WTC11 (cell line): ENCODE measurements at regions not wholly inside any gene's neighbourhood (a gene's known extent, or its start where the extent isn't known, plus 50 kb on each side); places are given as distances from the start of the nearest gene placed in this dataset.
"Not testable (repeated sequence)": the region's sequence is repeated elsewhere in the genome, so short reads cannot be mapped to it uniquely, and the experiment has no call there.

Experiments used
- ATAC-seq: fragments of 200-7000 bp; cut with Tn5 transposase; 2 replicates; pipeline ENCODE4 v1.10.0; 2021; ENCODE audit warnings: mild to moderate bottlenecking, moderate library complexity
- CTCF ChIA-PET: fragments of 300-600 bp; sonication (Branson Sonifier 250); formaldehyde crosslinking; loops from one replicate; lab custom pipeline; 2021; ENCODE audit warnings: antibody characterized with exemption; lab: Charles Lee
- POLR2A ChIA-PET: fragments of 350-600 bp; sonication (Branson Sonifier 250); formaldehyde crosslinking; loops from one replicate; lab custom pipeline; 2021; ENCODE audit warnings: antibody characterized with exemption; lab: Charles Lee
- DNase-seq: peaks from one replicate; pipeline ENCODE4 v3.0.0; 2021; ENCODE audit warnings: low spot score
- H3K27ac Mint-ChIP-seq: 2 replicates; pipeline ENCODE4 v1.8.0; 2021; ENCODE audit warnings: mixed read lengths
- H3K27me3 Mint-ChIP-seq: 2 replicates; pipeline ENCODE4 v1.8.0; 2021; ENCODE audit warnings: low read depth, mild to moderate bottlenecking, moderate library complexity, mixed read lengths
- H3K36me3 Mint-ChIP-seq: 2 replicates; pipeline ENCODE4 v1.8.0; 2021; ENCODE audit warnings: mixed read lengths
- H3K4me1 Mint-ChIP-seq: 2 replicates; pipeline ENCODE4 v1.8.0; 2022; ENCODE audit warnings: mixed read lengths
- H3K4me3 Mint-ChIP-seq: 2 replicates; pipeline ENCODE4 v1.8.0; 2021; ENCODE audit warnings: mild to moderate bottlenecking, moderate library complexity, mixed read lengths
- H3K9me3 Mint-ChIP-seq: 2 replicates; pipeline ENCODE4 v1.8.0; 2021; ENCODE audit warnings: mixed read lengths
- CREB1 ChIP-seq: sonication (generic); formaldehyde crosslinking; IDR thresholded peaks from 2 replicates; pipeline ENCODE4 v1.8.0; 2023; ENCODE audit warnings: mild to moderate bottlenecking, missing genetic modification reagents
- ESRRA ChIP-seq: sonication (generic); formaldehyde crosslinking; IDR thresholded peaks from 2 replicates; pipeline ENCODE4 v1.8.1; 2022; ENCODE audit warnings: mild to moderate bottlenecking, missing genetic modification reagents, borderline replicate concordance
- GABPB1 ChIP-seq: sonication (generic); formaldehyde crosslinking; IDR thresholded peaks from 2 replicates; pipeline ENCODE4 v1.8.1; 2023; ENCODE audit warnings: mild to moderate bottlenecking, missing genetic modification reagents
- HMGA2 ChIP-seq: fragments of 250-450 bp; sonication (Bioruptor Pico); IDR thresholded peaks from 2 replicates; pipeline ENCODE4 v1.4.0; 2021; ENCODE audit warnings: mild to moderate bottlenecking, moderate library complexity
- NFYB ChIP-seq: sonication (generic); formaldehyde crosslinking; conservative IDR thresholded peaks from 2 replicates; pipeline ENCODE4 v1.8.0; 2022; ENCODE audit warnings: low read depth, missing genetic modification reagents
- NR3C1 ChIP-seq: sonication (generic); formaldehyde crosslinking; conservative IDR thresholded peaks from 2 replicates; pipeline ENCODE4 v1.8.1; 2023; ENCODE audit warnings: low read depth, mild to moderate bottlenecking, missing genetic modification reagents
- OVOL2 ChIP-seq: fragments of 250-450 bp; sonication (Bioruptor Pico); IDR thresholded peaks from 2 replicates; pipeline ENCODE4 v1.9.0; 2021; ENCODE audit warnings: mild to moderate bottlenecking, borderline replicate concordance
- RELA ChIP-seq: sonication (generic); formaldehyde crosslinking; IDR thresholded peaks from 2 replicates; pipeline ENCODE4 v1.8.1; 2022; ENCODE audit warnings: missing genetic modification reagents, mild to moderate bottlenecking, borderline replicate concordance
- SMAD3 ChIP-seq: sonication (generic); formaldehyde crosslinking; IDR thresholded peaks from 2 replicates; pipeline ENCODE4 v1.8.0; 2022; ENCODE audit warnings: missing genetic modification reagents, mild to moderate bottlenecking, borderline replicate concordance
- TP53 ChIP-seq: sonication (generic); formaldehyde crosslinking; IDR thresholded peaks from 2 replicates; pipeline ENCODE4 v1.8.1; 2023; ENCODE audit warnings: mild to moderate bottlenecking, missing genetic modification reagents
- ZNF138 ChIP-seq: sonication (generic); formaldehyde crosslinking; conservative IDR thresholded peaks from 2 replicates; pipeline ENCODE4 v1.8.1; 2022; ENCODE audit warnings: mild to moderate bottlenecking, moderate library complexity, missing genetic modification reagents
- ZNF263 ChIP-seq: sonication (generic); formaldehyde crosslinking; IDR thresholded peaks from 2 replicates; pipeline ENCODE4 v1.8.1; 2022; ENCODE audit warnings: low read depth, mild to moderate bottlenecking, moderate library complexity, missing genetic modification reagents
- ZNF416 ChIP-seq: fragments of 250-450 bp; sonication (Bioruptor Pico); IDR thresholded peaks from 2 replicates; pipeline ENCODE4 v1.9.0; 2021; ENCODE audit warnings: mild to moderate bottlenecking, inconsistent platforms
- TF ChIP-seq, protein P1 (sequence below): fragments of 250-450 bp; sonication (Bioruptor Pico); IDR thresholded peaks from 2 replicates; pipeline ENCODE4 v1.9.0; 2021; ENCODE audit warnings: moderate library complexity, mild to moderate bottlenecking, inconsistent platforms, borderline replicate concordance
- TF ChIP-seq, protein P2 (sequence below): sonication (generic); formaldehyde crosslinking; IDR thresholded peaks from 2 replicates; pipeline ENCODE4 v1.8.0; 2022; ENCODE audit warnings: mild to moderate bottlenecking, missing genetic modification reagents
- TF ChIP-seq, protein P3 (sequence below): sonication (generic); formaldehyde crosslinking; IDR thresholded peaks from 2 replicates; pipeline ENCODE4 v1.8.1; 2023; ENCODE audit warnings: mild to moderate bottlenecking, missing genetic modification reagents
- TF ChIP-seq, protein P4 (sequence below): fragments of 200-600 bp; IDR thresholded peaks from 2 replicates; pipeline ENCODE4 v1.8.0; 2022; ENCODE audit warnings: antibody characterized with exemption
- TF ChIP-seq, protein P5 (sequence below): sonication (generic); formaldehyde crosslinking; IDR thresholded peaks from 2 replicates; pipeline ENCODE4 v1.8.0; 2022; ENCODE audit warnings: mild to moderate bottlenecking, missing genetic modification reagents
- TF ChIP-seq, protein P6 (sequence below): fragments of 250-450 bp; sonication (Bioruptor Pico); IDR thresholded peaks from 2 replicates; pipeline ENCODE4 v1.8.0; 2021; ENCODE audit warnings: mild to moderate bottlenecking
- TF ChIP-seq, protein P7 (sequence below): sonication (generic); formaldehyde crosslinking; IDR thresholded peaks from 2 replicates; pipeline ENCODE4 v1.8.1; 2022; ENCODE audit warnings: low read depth, missing genetic modification reagents, borderline replicate concordance
- TF ChIP-seq, protein P8 (sequence below): sonication (generic); formaldehyde crosslinking; IDR thresholded peaks from 2 replicates; pipeline ENCODE4 v1.8.1; 2022; ENCODE audit warnings: low read depth, mild to moderate bottlenecking, moderate library complexity, missing genetic modification reagents, borderline replicate concordance

DNA sequence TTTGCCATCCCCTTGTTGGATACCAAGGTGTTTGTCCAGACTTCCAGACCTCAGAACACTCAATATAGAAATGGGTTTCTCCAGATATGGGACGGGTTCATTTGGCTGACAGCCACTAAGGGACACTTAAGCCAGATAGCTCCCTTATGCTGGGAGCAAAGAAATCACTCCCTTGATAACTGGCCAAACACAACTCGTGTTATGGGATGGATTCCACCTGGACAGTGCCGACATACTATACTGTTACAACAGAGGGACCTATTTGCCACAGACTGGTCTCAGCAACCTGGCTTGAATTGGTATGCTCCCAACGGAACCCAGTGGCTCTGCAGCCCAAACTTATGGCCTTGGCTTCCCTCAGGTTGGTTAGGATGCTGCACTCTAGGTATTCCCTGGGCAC, 114.0 kb upstream of the PLCL2 start:
- DNase-seq = no peak
- no peak overlapping the region for H3K27ac Mint-ChIP-seq
- peaks cover 50% of the 10 kb centered on the region for H3K4me1 Mint-ChIP-seq
- no peaks in the 10 kb centered on the region; the same call in 1 of the 2 replicates for H3K27me3 Mint-ChIP-seq
- no peak for ATAC-seq
- TF ChIP-seq ESRRA (CRISPR knock-in tag) (no peak), NFYB (CRISPR knock-in tag) (no peak), RELA (CRISPR knock-in tag) (no peak), HMGA2 (CRISPR knock-in tag) (no peak), NR3C1 (CRISPR knock-in tag) (no peak), SMAD3 (CRISPR knock-in tag) (no peak), ZNF263 (CRISPR knock-in tag) (no peak), ZNF416 (CRISPR knock-in tag) (no peak), OVOL2 (CRISPR knock-in tag) (no peak), CREB1 (CRISPR knock-in tag) (no peak), GABPB1 (CRISPR knock-in tag) (no peak), ZNF138 (CRISPR knock-in tag) (no peak)
- TF ChIP-seq, protein P1, sequence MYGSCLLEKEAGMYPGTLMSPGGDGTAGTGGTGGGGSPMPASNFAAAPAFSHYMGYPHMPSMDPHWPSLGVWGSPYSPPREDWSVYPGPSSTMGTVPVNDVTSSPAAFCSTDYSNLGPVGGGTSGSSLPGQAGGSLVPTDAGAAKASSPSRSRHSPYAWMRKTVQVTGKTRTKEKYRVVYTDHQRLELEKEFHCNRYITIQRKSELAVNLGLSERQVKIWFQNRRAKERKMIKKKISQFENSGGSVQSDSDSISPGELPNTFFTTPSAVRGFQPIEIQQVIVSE (CRISPR knock-in tag) = no peak
- TF ChIP-seq, protein P2, sequence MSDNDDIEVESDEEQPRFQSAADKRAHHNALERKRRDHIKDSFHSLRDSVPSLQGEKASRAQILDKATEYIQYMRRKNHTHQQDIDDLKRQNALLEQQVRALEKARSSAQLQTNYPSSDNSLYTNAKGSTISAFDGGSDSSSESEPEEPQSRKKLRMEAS (CRISPR knock-in tag) = no peak
- TF ChIP-seq, protein P3, sequence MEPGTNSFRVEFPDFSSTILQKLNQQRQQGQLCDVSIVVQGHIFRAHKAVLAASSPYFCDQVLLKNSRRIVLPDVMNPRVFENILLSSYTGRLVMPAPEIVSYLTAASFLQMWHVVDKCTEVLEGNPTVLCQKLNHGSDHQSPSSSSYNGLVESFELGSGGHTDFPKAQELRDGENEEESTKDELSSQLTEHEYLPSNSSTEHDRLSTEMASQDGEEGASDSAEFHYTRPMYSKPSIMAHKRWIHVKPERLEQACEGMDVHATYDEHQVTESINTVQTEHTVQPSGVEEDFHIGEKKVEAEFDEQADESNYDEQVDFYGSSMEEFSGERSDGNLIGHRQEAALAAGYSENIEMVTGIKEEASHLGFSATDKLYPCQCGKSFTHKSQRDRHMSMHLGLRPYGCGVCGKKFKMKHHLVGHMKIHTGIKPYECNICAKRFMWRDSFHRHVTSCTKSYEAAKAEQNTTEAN (CRISPR knock-in tag) = no peak
- H3K4me3 Mint-ChIP-seq = no peak overlapping the region
- ChIA-PET CTCF (no interaction called here), POLR2A (no interaction called here)
- peaks cover 21% of the 10 kb centered on the region for H3K9me3 Mint-ChIP-seq
- peaks cover 14% of the 10 kb centered on the region for H3K36me3 Mint-ChIP-seq

DNA sequence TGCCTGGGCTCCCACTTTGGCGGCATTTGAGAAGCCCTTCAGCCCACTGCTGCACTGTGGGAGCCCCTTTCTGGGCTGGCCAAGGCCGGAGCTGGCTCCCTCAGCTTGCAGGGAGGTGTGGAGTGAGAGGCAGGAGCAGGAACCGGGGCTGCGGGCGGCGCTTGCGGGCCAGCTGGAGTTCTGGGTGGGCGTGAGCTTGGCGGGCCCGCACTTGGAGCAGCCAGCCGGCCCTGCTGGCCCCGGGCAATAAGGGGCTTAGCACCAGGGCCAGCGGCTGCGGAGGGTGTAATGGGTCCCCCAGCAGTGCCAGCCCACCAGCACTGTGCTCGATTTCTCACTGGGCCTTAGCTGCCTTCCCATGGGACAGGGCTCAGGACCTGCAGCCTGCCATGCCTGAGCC, 111.2 kb upstream of the PLCL2 start:
- H3K4me1 Mint-ChIP-seq = peaks cover 38% of the 10 kb centered on the region
- H3K27ac Mint-ChIP-seq, DNase-seq, CTCF ChIA-PET, H3K4me3 Mint-ChIP-seq, POLR2A ChIA-PET, ATAC-seq, H3K27me3 Mint-ChIP-seq: not testable (repeated sequence)
- H3K36me3 Mint-ChIP-seq = peaks cover 14% of the 10 kb centered on the region
- H3K9me3 Mint-ChIP-seq = peaks cover 21% of the 10 kb centered on the region

DNA sequence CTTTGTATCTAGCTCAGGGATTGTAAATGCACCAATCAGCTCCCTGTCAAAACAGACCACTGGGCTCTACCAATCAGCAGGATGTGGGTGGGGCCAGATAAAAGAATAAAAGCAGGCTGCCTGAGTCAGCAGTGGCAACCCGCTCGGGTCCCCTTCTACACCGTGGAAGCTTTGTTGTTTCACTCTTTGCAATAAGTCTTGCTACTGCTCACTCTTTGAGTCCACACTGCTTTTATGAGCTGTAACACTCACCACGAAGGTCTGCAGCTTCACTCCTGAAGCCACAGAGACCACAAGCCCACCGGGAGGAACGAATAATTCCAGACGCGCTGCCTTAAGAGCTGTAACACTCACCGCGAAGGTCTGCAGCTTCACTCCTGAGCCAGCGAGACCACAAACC, 110.2 kb upstream of the PLCL2 start:
- H3K27me3 Mint-ChIP-seq, DNase-seq, POLR2A ChIA-PET, H3K4me3 Mint-ChIP-seq, ATAC-seq, H3K27ac Mint-ChIP-seq: not testable (repeated sequence)
- Mint-ChIP-seq H3K4me1 (peaks cover 28% of the 10 kb centered on the region), H3K9me3 (peaks cover 22% of the 10 kb centered on the region), H3K36me3 (peaks cover 14% of the 10 kb centered on the region)
- CTCF ChIA-PET = interaction anchor here (1.1 to 1.4 kb wide), 2 partner anchors 35 to 54 kb away, joined by 3 read pairs; no protein-coding TSS in a partner anchor

DNA sequence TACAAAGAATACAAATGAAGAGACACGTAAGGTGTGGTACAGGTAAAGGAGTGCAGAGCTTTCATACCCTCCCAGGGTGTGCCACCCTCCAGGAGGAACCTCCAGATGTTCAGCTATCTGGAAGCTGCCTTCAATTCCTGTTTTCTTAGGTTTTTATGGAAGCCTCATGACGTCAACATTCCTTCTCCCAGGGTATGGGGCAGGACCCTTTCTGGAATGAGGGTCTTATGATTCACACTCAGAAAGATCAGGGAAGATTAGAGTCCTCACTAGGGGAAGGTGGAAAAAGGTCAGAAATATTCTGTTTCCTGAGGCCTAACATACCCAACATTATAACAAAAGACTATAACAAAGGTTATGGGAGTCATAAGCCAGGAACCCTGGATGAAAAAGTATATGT, 99.8 kb upstream of the PLCL2 start:
- H3K4me3 Mint-ChIP-seq = no peak overlapping the region
- H3K9me3 Mint-ChIP-seq = peaks cover 26% of the 10 kb centered on the region
- POLR2A ChIA-PET = no interaction called here
- DNase-seq (no peak), ATAC-seq (no peak)
- H3K27ac Mint-ChIP-seq = no peak overlapping the region
- H3K4me1 Mint-ChIP-seq = peaks cover 32% of the 10 kb centered on the region
- peaks cover 23% of the 10 kb centered on the region for H3K36me3 Mint-ChIP-seq
- no peaks in the 10 kb centered on the region; the same call in 1 of the 2 replicates for H3K27me3 Mint-ChIP-seq
- CTCF ChIA-PET = no interaction called here
- TF ChIP-seq, protein P4, sequence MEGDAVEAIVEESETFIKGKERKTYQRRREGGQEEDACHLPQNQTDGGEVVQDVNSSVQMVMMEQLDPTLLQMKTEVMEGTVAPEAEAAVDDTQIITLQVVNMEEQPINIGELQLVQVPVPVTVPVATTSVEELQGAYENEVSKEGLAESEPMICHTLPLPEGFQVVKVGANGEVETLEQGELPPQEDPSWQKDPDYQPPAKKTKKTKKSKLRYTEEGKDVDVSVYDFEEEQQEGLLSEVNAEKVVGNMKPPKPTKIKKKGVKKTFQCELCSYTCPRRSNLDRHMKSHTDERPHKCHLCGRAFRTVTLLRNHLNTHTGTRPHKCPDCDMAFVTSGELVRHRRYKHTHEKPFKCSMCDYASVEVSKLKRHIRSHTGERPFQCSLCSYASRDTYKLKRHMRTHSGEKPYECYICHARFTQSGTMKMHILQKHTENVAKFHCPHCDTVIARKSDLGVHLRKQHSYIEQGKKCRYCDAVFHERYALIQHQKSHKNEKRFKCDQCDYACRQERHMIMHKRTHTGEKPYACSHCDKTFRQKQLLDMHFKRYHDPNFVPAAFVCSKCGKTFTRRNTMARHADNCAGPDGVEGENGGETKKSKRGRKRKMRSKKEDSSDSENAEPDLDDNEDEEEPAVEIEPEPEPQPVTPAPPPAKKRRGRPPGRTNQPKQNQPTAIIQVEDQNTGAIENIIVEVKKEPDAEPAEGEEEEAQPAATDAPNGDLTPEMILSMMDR = no peak
- TF ChIP-seq ZNF138 (CRISPR knock-in tag) (no peak), TP53 (CRISPR knock-in tag) (no peak)
- TF ChIP-seq, protein P5, sequence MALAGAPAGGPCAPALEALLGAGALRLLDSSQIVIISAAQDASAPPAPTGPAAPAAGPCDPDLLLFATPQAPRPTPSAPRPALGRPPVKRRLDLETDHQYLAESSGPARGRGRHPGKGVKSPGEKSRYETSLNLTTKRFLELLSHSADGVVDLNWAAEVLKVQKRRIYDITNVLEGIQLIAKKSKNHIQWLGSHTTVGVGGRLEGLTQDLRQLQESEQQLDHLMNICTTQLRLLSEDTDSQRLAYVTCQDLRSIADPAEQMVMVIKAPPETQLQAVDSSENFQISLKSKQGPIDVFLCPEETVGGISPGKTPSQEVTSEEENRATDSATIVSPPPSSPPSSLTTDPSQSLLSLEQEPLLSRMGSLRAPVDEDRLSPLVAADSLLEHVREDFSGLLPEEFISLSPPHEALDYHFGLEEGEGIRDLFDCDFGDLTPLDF = no peak
- TF ChIP-seq, protein P6, sequence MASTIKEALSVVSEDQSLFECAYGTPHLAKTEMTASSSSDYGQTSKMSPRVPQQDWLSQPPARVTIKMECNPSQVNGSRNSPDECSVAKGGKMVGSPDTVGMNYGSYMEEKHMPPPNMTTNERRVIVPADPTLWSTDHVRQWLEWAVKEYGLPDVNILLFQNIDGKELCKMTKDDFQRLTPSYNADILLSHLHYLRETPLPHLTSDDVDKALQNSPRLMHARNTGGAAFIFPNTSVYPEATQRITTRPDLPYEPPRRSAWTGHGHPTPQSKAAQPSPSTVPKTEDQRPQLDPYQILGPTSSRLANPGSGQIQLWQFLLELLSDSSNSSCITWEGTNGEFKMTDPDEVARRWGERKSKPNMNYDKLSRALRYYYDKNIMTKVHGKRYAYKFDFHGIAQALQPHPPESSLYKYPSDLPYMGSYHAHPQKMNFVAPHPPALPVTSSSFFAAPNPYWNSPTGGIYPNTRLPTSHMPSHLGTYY (CRISPR knock-in tag) = no peak
- TF ChIP-seq, protein P7, sequence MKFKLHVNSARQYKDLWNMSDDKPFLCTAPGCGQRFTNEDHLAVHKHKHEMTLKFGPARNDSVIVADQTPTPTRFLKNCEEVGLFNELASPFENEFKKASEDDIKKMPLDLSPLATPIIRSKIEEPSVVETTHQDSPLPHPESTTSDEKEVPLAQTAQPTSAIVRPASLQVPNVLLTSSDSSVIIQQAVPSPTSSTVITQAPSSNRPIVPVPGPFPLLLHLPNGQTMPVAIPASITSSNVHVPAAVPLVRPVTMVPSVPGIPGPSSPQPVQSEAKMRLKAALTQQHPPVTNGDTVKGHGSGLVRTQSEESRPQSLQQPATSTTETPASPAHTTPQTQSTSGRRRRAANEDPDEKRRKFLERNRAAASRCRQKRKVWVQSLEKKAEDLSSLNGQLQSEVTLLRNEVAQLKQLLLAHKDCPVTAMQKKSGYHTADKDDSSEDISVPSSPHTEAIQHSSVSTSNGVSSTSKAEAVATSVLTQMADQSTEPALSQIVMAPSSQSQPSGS (CRISPR knock-in tag) = no peak
- TF ChIP-seq, protein P8, sequence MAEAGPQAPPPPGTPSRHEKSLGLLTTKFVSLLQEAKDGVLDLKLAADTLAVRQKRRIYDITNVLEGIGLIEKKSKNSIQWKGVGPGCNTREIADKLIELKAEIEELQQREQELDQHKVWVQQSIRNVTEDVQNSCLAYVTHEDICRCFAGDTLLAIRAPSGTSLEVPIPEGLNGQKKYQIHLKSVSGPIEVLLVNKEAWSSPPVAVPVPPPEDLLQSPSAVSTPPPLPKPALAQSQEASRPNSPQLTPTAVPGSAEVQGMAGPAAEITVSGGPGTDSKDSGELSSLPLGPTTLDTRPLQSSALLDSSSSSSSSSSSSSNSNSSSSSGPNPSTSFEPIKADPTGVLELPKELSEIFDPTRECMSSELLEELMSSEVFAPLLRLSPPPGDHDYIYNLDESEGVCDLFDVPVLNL = no peak
